ENCODE measurements at regions not wholly inside any gene's neighbourhood (a gene's known extent, or its start where the extent isn't known, plus 50 kb on each side); places are given as distances from the start of the nearest gene placed in this dataset.

DNA sequence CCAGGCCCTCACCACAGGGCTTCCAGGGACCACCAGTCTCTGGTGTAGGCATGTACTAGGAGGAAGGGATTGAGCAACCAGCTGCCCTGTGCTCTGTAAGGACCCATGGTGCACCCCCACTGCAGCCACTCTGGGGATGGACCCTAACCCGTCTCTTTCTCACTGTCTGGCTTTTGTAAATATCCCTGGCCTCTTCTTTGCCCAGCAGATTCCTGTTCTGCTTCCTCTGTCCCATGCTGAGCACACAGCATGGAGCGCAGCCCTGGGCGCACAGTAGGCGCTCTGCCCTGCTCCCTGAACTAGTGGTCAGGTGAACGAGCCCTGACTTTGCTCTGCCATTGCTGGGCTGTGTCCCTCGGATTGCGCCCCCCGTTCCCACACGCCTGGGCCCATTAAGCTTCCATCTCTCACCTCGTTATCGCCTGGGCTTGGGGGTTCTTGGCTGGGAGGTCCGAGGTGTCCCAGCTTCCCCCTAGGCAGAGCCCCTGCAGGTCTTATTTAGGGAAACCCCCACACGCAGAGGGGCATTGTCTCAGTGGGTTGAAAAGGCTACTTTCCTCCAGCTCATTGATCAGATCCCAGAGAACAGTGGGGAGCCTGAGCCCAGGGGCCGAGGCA lies 162.1 kb downstream of the MYCN start:
- TF ChIP-seq CTCF (conservative IDR thresholded peaks at IDR 0.05; ENCODE audit: low read length) (no peak), EZH2phosphoT487 (IDR thresholded peaks at IDR 0.05; ENCODE audit: borderline replicate concordance) (no peak)
